ENCODE measurements at regions not wholly inside any gene's neighbourhood (a gene's known extent, or its start where the extent isn't known, plus 50 kb on each side); places are given as distances from the start of the nearest gene placed in this dataset.

GRCh38 chr2:7819850-7820249, 862.0 kb upstream of the ID2 start:
- no peak for TF ChIP-seq CTCF (IDR thresholded peaks at IDR 0.05; ENCODE audit: low read depth, low read length, missing input control)
- TF ChIP-seq SP1 (IDR thresholded peaks at IDR 0.05) = no peak
- no peak for TF ChIP-seq YY1 (IDR thresholded peaks at IDR 0.05)
